SU-DHL-6 (cell line): ENCODE measurements at regions not wholly inside any gene's neighbourhood (a gene's known extent, or its start where the extent isn't known, plus 50 kb on each side); places are given as distances from the start of the nearest gene placed in this dataset.

Source experiments
- CTCF ChIP-seq: fragments of 200-600 bp; sonication (generic); IDR thresholded peaks from one replicate; pipeline ENCODE4 v1.5.1; 2017; ENCODE audit warnings: antibody characterized with exemption, mild to moderate bottlenecking, low read length, moderate library complexity; ENCODE audit not compliant: insufficient read depth, poor library complexity, severe bottlenecking
- EZH2phosphoT487 ChIP-seq: fragments of 200-600 bp; sonication (generic), shearing (Covaris generic); conservative IDR thresholded peaks from 2 replicates; pipeline ENCODE4 v1.6.1; 2018; ENCODE audit warnings: mild to moderate bottlenecking, antibody characterized with exemption, low read length, moderate library complexity, mixed read lengths

- TF ChIP-seq CTCF: no peak
- TF ChIP-seq EZH2phosphoT487: no peak
Observed at GRCh38 chr5:96036301-96036700, 74.7 kb upstream of the ELL2 start.
